Nucleus accumbens (tissue), 56 donors: ENCODE measurements at regions not wholly inside any gene's neighbourhood (a gene's known extent, or its start where the extent isn't known, plus 50 kb on each side); places are given as distances from the start of the nearest gene placed in this dataset.
"Not testable (repeated sequence)": the region's sequence is repeated elsewhere in the genome, so short reads cannot be mapped to it uniquely, and the experiment has no call there.

ENCODE experiments used
- DNase-seq, 56 donors: peaks; one replicate each; lab custom pipeline; 2025; lab: John Stamatoyannopoulos, UW

- no peak for DNase-seq
These were observed 1847.3 kb upstream of the DEFB115 start for GRCh38 chr20:29409833-29410805.

- DNase-seq: no peak
These were observed 1846.5 kb upstream of the DEFB115 start for GRCh38 chr20:29410806-29411457.

- peak in 4 of 56 donors; percentile 13 to 29 (median 23) for DNase-seq
These were observed 1846.0 kb upstream of the DEFB115 start for GRCh38 chr20:29411458-29411820.

GRCh38 chr20:29419378-29419777, 1838.1 kb upstream of the DEFB115 start:
- no peak for DNase-seq

- no peak for DNase-seq
These were observed 1830.0 kb upstream of the DEFB115 start for GRCh38 chr20:29427201-29428060.

GRCh38 chr20:29430531-29430930, 1826.9 kb upstream of the DEFB115 start:
- DNase-seq: no peak

- DNase-seq: not testable (repeated sequence)
These were observed 1816.7 kb upstream of the DEFB115 start for GRCh38 chr20:29440721-29441120.

GRCh38 chr20:29443206-29443781, 1814.2 kb upstream of the DEFB115 start:
- peak in 12 of 56 donors; percentile 1 to 33 (median 8) for DNase-seq

GRCh38 chr20:29443819-29444218, 1813.6 kb upstream of the DEFB115 start:
- no peak for DNase-seq

- DNase-seq: peak in 36 of 56 donors; percentile 4 to 93 (median 47)
These were observed 1812.2 kb upstream of the DEFB115 start for GRCh38 chr20:29445050-29445907.

GRCh38 chr20:29447517-29448484, 1809.7 kb upstream of the DEFB115 start:
- DNase-seq: peak in 1 of 56 donors; percentile 11

GRCh38 chr20:29448806-29449470, 1808.5 kb upstream of the DEFB115 start:
- no peak for DNase-seq

GRCh38 chr20:29452186-29452585, 1805.3 kb upstream of the DEFB115 start:
- no peak for DNase-seq

- DNase-seq: not testable (repeated sequence)
These were observed 1800.3 kb upstream of the DEFB115 start for GRCh38 chr20:29456987-29457693.

GRCh38 chr20:29472606-29473005, 1784.9 kb upstream of the DEFB115 start:
- no peak for DNase-seq

GRCh38 chr20:29492840-29493239, 1764.6 kb upstream of the DEFB115 start:
- not testable (repeated sequence) for DNase-seq

GRCh38 chr20:29496767-29497166, 1760.7 kb upstream of the DEFB115 start:
- DNase-seq: peak in 1 of 56 donors; percentile 3
